ENCODE measurements at regions not wholly inside any gene's neighbourhood (a gene's known extent, or its start where the extent isn't known, plus 50 kb on each side); places are given as distances from the start of the nearest gene placed in this dataset.

GRCh38 chr13:89988206-89988605, 1359.3 kb upstream of the MIR17HG start:
- H3K4me3 ChIP-seq (ENCODE audit: low read depth, low read length) = no peak overlapping the region
- no peak for TF ChIP-seq CTCF (conservative IDR thresholded peaks at IDR 0.05; ENCODE audit: low read depth, low read length)
- no peak for DNase-seq (ENCODE audit: low read depth)

- TF ChIP-seq CTCF (conservative IDR thresholded peaks at IDR 0.05; ENCODE audit: low read depth, low read length) = no peak
Observed at GRCh38 chr13:90003566-90003965, 1343.9 kb upstream of the MIR17HG start.

GRCh38 chr13:90008707-90009149, 1338.8 kb upstream of the MIR17HG start:
- no peak for DNase-seq (ENCODE audit: low read depth)

More at GRCh38 chr13:90003566-90003965, 1343.9 kb upstream of the MIR17HG start:
- H3K4me3 ChIP-seq (ENCODE audit: low read depth, low read length) = no peak overlapping the region
- no peak for DNase-seq (ENCODE audit: low read depth)

GRCh38 chr13:90014038-90014437, 1333.4 kb upstream of the MIR17HG start:
- no peak for DNase-seq (ENCODE audit: low read depth)
- no peak for TF ChIP-seq CTCF (conservative IDR thresholded peaks at IDR 0.05; ENCODE audit: low read depth, low read length)
- H3K4me3 ChIP-seq (ENCODE audit: low read depth, low read length) = no peak overlapping the region

More at GRCh38 chr13:90008707-90009149, 1338.8 kb upstream of the MIR17HG start:
- no peak overlapping the region for H3K4me3 ChIP-seq (ENCODE audit: low read depth, low read length)
- no peak for TF ChIP-seq CTCF (conservative IDR thresholded peaks at IDR 0.05; ENCODE audit: low read depth, low read length)

GRCh38 chr13:90015565-90016507, 1331.7 kb upstream of the MIR17HG start:
- no peak for TF ChIP-seq CTCF (conservative IDR thresholded peaks at IDR 0.05; ENCODE audit: low read depth, low read length)
- no peak for DNase-seq (ENCODE audit: low read depth)
- no peak overlapping the region for H3K4me3 ChIP-seq (ENCODE audit: low read depth, low read length)

GRCh38 chr13:90016688-90017087, 1330.8 kb upstream of the MIR17HG start:
- no peak for TF ChIP-seq CTCF (conservative IDR thresholded peaks at IDR 0.05; ENCODE audit: low read depth, low read length)
- no peak for DNase-seq (ENCODE audit: low read depth)
- no peak overlapping the region for H3K4me3 ChIP-seq (ENCODE audit: low read depth, low read length)

All from epithelial cell of proximal tubule (primary cell).